HG03060 (cell line): ENCODE measurements at regions not wholly inside any gene's neighbourhood (a gene's known extent, or its start where the extent isn't known, plus 50 kb on each side); places are given as distances from the start of the nearest gene placed in this dataset.
"Not testable (repeated sequence)": the region's sequence is repeated elsewhere in the genome, so short reads cannot be mapped to it uniquely, and the experiment has no call there.

Experiments
- ATAC-seq: cut with Tn5 transposase; IDR thresholded peaks from one replicate; pipeline ENCODE4 v1.9.1; 2021; ENCODE audit warnings: low read depth, moderate number of reproducible peaks; ENCODE audit not compliant: unreplicated experiment

- no peak for ATAC-seq
These were observed 350.9 kb upstream of the NPVF start for GRCh38 chr7:25578991-25579777.

GRCh38 chr7:25579778-25580075, 351.4 kb upstream of the NPVF start:
- ATAC-seq: no peak

GRCh38 chr7:25580141-25580540, 351.9 kb upstream of the NPVF start:
- ATAC-seq: no peak

- no peak for ATAC-seq
These were observed 355.3 kb upstream of the NPVF start for GRCh38 chr7:25583621-25584020.

GRCh38 chr7:25584112-25584938, 356.0 kb upstream of the NPVF start:
- no peak for ATAC-seq

GRCh38 chr7:25586513-25586912, 358.2 kb upstream of the NPVF start:
- no peak for ATAC-seq

- no peak for ATAC-seq
These were observed 365.8 kb upstream of the NPVF start for GRCh38 chr7:25594122-25594521.

GRCh38 chr7:25594728-25595127, 366.4 kb upstream of the NPVF start:
- ATAC-seq: no peak

- ATAC-seq: no peak
These were observed 367.7 kb upstream of the NPVF start for GRCh38 chr7:25595996-25596395.

GRCh38 chr7:25596443-25596842, 368.2 kb upstream of the NPVF start:
- ATAC-seq: no peak

- ATAC-seq: no peak
These were observed 369.7 kb upstream of the NPVF start for GRCh38 chr7:25597946-25598345.

GRCh38 chr7:25598765-25599164, 370.5 kb upstream of the NPVF start:
- ATAC-seq: no peak

- no peak for ATAC-seq
These were observed 372.1 kb upstream of the NPVF start for GRCh38 chr7:25600262-25600920.

- ATAC-seq: not testable (repeated sequence)
These were observed 374.6 kb upstream of the NPVF start for GRCh38 chr7:25602730-25603426.

- not testable (repeated sequence) for ATAC-seq
These were observed 375.1 kb upstream of the NPVF start for GRCh38 chr7:25603427-25603740.

- ATAC-seq: no peak
These were observed 382.9 kb upstream of the NPVF start for GRCh38 chr7:25611196-25611595.

- no peak for ATAC-seq
These were observed 385.6 kb upstream of the NPVF start for GRCh38 chr7:25613912-25614311.

- ATAC-seq: no peak
These were observed 386.1 kb upstream of the NPVF start for GRCh38 chr7:25614415-25614814.

- ATAC-seq: no peak
These were observed 386.7 kb upstream of the NPVF start for GRCh38 chr7:25615003-25615402.

GRCh38 chr7:25615593-25615992, 387.3 kb upstream of the NPVF start:
- no peak for ATAC-seq

GRCh38 chr7:25617214-25617613, 388.9 kb upstream of the NPVF start:
- ATAC-seq: no peak
